ENCODE measurements at regions not wholly inside any gene's neighbourhood (a gene's known extent, or its start where the extent isn't known, plus 50 kb on each side); places are given as distances from the start of the nearest gene placed in this dataset.
A peak's percentile ranks its signal among the peaks of the same experiment; 100 is the strongest.

DNA sequence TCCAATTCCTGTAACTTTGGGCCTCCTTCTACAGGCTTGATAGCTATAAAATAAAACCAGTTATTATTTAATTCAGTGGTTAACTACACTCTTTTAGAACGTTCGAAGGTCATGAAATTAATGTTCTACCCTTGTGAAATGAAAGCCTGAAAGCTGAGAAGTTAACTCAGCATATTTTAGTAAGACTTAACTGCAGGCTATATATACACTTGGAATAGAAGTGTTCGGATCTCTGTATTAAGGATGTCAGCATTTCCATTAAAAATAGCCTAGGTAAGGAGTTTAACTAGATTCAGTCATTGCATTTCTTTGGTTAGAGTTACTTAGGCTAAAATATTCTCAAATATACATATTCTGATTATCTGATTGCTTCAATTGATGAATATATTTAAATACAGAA is 229.2 kb downstream of the MRPS30 start:
- TF ChIP-seq OSR1 (CRISPR knock-in tag; IDR thresholded peaks at IDR 0.05), result no peak
- no peak for TF ChIP-seq ZFP30 (CRISPR knock-in tag; IDR thresholded peaks at IDR 0.05)
- TF ChIP-seq, protein P1, sequence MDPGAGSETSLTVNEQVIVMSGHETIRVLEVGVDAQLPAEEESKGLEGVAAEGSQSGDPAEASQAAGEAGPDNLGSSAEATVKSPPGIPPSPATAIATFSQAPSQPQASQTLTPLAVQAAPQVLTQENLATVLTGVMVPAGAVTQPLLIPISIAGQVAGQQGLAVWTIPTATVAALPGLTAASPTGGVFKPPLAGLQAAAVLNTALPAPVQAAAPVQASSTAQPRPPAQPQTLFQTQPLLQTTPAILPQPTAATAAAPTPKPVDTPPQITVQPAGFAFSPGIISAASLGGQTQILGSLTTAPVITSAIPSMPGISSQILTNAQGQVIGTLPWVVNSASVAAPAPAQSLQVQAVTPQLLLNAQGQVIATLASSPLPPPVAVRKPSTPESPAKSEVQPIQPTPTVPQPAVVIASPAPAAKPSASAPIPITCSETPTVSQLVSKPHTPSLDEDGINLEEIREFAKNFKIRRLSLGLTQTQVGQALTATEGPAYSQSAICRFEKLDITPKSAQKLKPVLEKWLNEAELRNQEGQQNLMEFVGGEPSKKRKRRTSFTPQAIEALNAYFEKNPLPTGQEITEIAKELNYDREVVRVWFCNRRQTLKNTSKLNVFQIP (CRISPR knock-in tag; IDR thresholded peaks at IDR 0.05; ENCODE audit: borderline replicate concordance, low read depth), result no peak
- TF ChIP-seq RARB (CRISPR knock-in tag; IDR thresholded peaks at IDR 0.05), result no peak
- TF ChIP-seq ZNF70 (CRISPR knock-in tag; IDR thresholded peaks at IDR 0.05), result no peak
- no peak for TF ChIP-seq GLIS3 (CRISPR knock-in tag; IDR thresholded peaks at IDR 0.05)
- TF ChIP-seq ZC3H10 (CRISPR knock-in tag; IDR thresholded peaks at IDR 0.05), result no peak
- ATAC-seq, result no peak

DNA sequence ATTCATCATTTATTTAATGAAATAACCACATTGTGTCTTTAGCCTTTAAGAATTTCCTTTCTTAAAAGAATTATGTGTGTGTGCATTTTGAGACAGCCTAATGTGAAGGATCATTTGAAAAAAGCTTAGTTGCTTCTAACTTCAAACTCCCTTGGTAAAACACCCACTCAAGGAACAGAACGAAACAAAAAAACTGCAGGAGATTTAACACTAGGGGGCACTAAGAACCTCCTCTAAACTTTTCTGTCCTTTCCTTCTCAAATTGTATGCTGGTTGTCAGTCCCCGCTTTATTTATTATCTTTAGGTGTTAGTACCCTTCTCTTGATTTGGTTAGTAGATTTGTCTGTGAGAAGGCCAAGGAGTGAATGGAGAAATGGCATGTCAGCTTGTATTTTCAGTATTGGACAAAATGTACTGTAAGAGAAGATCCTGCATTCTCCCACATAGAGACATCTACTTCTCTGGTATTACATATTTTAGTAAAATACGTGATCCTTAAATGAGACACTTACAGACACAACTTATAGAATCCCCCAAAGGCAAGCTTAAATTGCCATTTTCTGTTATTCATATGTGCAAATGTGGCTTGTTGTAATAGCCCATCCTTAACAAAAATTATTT is 229.7 kb downstream of the MRPS30 start:
- TF ChIP-seq CSDC2 (CRISPR knock-in tag; IDR thresholded peaks at IDR 0.05), result no peak
- TF ChIP-seq, protein P2, sequence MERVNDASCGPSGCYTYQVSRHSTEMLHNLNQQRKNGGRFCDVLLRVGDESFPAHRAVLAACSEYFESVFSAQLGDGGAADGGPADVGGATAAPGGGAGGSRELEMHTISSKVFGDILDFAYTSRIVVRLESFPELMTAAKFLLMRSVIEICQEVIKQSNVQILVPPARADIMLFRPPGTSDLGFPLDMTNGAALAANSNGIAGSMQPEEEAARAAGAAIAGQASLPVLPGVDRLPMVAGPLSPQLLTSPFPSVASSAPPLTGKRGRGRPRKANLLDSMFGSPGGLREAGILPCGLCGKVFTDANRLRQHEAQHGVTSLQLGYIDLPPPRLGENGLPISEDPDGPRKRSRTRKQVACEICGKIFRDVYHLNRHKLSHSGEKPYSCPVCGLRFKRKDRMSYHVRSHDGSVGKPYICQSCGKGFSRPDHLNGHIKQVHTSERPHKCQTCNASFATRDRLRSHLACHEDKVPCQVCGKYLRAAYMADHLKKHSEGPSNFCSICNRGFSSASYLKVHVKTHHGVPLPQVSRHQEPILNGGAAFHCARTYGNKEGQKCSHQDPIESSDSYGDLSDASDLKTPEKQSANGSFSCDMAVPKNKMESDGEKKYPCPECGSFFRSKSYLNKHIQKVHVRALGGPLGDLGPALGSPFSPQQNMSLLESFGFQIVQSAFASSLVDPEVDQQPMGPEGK (CRISPR knock-in tag; IDR thresholded peaks at IDR 0.05; ENCODE audit: borderline replicate concordance), result no peak
- TF ChIP-seq, protein P3, sequence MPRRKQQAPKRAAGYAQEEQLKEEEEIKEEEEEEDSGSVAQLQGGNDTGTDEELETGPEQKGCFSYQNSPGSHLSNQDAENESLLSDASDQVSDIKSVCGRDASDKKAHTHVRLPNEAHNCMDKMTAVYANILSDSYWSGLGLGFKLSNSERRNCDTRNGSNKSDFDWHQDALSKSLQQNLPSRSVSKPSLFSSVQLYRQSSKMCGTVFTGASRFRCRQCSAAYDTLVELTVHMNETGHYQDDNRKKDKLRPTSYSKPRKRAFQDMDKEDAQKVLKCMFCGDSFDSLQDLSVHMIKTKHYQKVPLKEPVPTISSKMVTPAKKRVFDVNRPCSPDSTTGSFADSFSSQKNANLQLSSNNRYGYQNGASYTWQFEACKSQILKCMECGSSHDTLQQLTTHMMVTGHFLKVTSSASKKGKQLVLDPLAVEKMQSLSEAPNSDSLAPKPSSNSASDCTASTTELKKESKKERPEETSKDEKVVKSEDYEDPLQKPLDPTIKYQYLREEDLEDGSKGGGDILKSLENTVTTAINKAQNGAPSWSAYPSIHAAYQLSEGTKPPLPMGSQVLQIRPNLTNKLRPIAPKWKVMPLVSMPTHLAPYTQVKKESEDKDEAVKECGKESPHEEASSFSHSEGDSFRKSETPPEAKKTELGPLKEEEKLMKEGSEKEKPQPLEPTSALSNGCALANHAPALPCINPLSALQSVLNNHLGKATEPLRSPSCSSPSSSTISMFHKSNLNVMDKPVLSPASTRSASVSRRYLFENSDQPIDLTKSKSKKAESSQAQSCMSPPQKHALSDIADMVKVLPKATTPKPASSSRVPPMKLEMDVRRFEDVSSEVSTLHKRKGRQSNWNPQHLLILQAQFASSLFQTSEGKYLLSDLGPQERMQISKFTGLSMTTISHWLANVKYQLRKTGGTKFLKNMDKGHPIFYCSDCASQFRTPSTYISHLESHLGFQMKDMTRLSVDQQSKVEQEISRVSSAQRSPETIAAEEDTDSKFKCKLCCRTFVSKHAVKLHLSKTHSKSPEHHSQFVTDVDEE (CRISPR knock-in tag; IDR thresholded peaks at IDR 0.05), result no peak
- peak; percentile 76 for ATAC-seq

DNA sequence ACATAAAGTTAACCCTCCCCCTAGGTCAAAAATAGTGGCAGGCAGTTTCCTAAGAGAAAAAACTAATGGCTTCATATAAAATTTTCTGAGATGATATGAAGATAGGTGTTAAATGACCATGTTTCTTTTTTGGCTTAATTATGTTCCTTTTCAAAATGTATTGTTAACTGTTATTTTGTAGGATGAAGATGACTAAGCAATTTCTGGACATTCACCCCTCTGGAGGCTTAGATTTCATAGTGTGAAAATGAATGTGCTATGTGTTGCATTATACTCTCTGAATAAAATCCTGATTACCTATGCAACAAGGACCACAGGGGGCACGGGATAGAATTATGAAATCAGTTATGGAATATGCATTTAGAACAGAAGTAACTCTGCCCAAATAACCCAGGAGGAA is 233.5 kb downstream of the MRPS30 start:
- TF ChIP-seq, protein P4, sequence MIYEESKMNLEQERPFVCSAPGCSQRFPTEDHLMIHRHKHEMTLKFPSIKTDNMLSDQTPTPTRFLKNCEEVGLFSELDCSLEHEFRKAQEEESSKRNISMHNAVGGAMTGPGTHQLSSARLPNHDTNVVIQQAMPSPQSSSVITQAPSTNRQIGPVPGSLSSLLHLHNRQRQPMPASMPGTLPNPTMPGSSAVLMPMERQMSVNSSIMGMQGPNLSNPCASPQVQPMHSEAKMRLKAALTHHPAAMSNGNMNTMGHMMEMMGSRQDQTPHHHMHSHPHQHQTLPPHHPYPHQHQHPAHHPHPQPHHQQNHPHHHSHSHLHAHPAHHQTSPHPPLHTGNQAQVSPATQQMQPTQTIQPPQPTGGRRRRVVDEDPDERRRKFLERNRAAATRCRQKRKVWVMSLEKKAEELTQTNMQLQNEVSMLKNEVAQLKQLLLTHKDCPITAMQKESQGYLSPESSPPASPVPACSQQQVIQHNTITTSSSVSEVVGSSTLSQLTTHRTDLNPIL (CRISPR knock-in tag; IDR thresholded peaks at IDR 0.05; ENCODE audit: low read depth), result no peak
- no peak for TF ChIP-seq ISL1 (CRISPR knock-in tag; IDR thresholded peaks at IDR 0.05)
- no peak for TF ChIP-seq SNAI2 (CRISPR knock-in tag; IDR thresholded peaks at IDR 0.05)
- TF ChIP-seq ESRRG (CRISPR knock-in tag; IDR thresholded peaks at IDR 0.05), result no peak
- no peak for ATAC-seq

DNA sequence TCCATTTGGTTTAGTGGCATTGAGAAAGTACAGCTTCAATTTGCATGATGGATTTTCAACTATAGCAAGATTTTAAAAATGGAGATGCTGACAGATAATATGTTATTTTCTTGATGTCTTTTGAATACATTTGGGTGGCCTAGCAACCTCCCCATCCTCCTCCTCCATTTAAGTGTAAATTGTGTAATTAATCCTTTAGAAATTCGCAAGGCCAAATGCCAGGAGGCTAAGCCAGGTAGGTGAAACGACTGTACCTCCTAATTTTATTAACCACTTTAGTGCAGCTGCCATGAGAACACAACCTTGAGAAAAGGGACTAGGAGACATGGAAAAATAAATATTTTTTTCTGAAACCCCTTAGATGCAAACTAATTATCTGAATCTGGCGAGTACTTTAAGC is 248.8 kb downstream of the MRPS30 start:
- no peak for TF ChIP-seq CSDC2 (CRISPR knock-in tag; IDR thresholded peaks at IDR 0.05)
- TF ChIP-seq, protein P4 (CRISPR knock-in tag; IDR thresholded peaks at IDR 0.05; ENCODE audit: low read depth), result no peak
- TF ChIP-seq, protein P3 (CRISPR knock-in tag; IDR thresholded peaks at IDR 0.05), result no peak
- no peak for TF ChIP-seq ZC3H10 (CRISPR knock-in tag; IDR thresholded peaks at IDR 0.05)
- no peak for TF ChIP-seq ZNF70 (CRISPR knock-in tag; IDR thresholded peaks at IDR 0.05)
- TF ChIP-seq, protein P1 (CRISPR knock-in tag; IDR thresholded peaks at IDR 0.05; ENCODE audit: borderline replicate concordance, low read depth), result no peak
- no peak for TF ChIP-seq ZFP30 (CRISPR knock-in tag; IDR thresholded peaks at IDR 0.05)
- no peak for TF ChIP-seq BACH2 (CRISPR knock-in tag; IDR thresholded peaks at IDR 0.05; ENCODE audit: borderline replicate concordance)
- no peak for TF ChIP-seq ESRRG (CRISPR knock-in tag; IDR thresholded peaks at IDR 0.05)
- no peak for TF ChIP-seq TCF4 (CRISPR knock-in tag; IDR thresholded peaks at IDR 0.05; ENCODE audit: borderline replicate concordance)
- no peak for TF ChIP-seq ISL1 (CRISPR knock-in tag; IDR thresholded peaks at IDR 0.05)
- TF ChIP-seq, protein P5, sequence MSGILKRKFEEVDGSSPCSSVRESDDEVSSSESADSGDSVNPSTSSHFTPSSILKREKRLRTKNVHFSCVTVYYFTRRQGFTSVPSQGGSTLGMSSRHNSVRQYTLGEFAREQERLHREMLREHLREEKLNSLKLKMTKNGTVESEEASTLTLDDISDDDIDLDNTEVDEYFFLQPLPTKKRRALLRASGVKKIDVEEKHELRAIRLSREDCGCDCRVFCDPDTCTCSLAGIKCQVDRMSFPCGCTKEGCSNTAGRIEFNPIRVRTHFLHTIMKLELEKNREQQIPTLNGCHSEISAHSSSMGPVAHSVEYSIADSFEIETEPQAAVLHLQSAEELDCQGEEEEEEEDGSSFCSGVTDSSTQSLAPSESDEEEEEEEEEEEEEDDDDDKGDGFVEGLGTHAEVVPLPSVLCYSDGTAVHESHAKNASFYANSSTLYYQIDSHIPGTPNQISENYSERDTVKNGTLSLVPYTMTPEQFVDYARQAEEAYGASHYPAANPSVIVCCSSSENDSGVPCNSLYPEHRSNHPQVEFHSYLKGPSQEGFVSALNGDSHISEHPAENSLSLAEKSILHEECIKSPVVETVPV (CRISPR knock-in tag; IDR thresholded peaks at IDR 0.05), result no peak
- no peak for TF ChIP-seq ARNTL (CRISPR knock-in tag; IDR thresholded peaks at IDR 0.05; ENCODE audit: borderline replicate concordance, low read depth)
- no peak for ATAC-seq

Measured in SK-N-SH treated with all-trans-retinoic acid at 6 μM for 48 hours (cell line).